C4-2B (cell line): ENCODE measurements at regions not wholly inside any gene's neighbourhood (a gene's known extent, or its start where the extent isn't known, plus 50 kb on each side); places are given as distances from the start of the nearest gene placed in this dataset.

Source experiments
- ZFX ChIP-seq: fragments of 450-650 bp; IDR thresholded peaks from 2 replicates; pipeline ENCODE4 v1.6.1; 2017
- TF ChIP-seq, protein P1 (sequence below): fragments of 450-650 bp; conservative IDR thresholded peaks from 2 replicates; pipeline ENCODE4 v1.5.1; 2017; ENCODE audit warnings: mild to moderate bottlenecking

DNA sequence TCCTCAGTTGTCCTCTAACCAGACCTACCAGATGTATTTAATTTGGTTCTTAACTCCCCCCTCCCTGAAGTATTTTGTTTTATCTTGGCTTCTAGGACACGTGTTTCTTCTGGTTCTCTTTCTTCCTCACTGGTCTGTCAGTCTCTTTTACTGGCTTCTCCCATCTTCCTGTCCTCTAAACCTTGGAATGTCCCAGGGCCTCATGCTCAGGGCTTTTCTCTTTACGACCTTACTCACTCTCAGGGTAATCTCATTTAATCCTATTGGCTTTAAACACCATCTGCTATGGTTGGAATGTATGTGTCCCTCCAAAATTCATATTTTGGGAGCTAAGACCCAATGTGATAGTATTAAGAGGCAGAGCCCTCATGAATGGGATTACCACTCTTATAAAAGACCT, 418.2 kb upstream of the PODXL start:
- TF ChIP-seq, protein P1, sequence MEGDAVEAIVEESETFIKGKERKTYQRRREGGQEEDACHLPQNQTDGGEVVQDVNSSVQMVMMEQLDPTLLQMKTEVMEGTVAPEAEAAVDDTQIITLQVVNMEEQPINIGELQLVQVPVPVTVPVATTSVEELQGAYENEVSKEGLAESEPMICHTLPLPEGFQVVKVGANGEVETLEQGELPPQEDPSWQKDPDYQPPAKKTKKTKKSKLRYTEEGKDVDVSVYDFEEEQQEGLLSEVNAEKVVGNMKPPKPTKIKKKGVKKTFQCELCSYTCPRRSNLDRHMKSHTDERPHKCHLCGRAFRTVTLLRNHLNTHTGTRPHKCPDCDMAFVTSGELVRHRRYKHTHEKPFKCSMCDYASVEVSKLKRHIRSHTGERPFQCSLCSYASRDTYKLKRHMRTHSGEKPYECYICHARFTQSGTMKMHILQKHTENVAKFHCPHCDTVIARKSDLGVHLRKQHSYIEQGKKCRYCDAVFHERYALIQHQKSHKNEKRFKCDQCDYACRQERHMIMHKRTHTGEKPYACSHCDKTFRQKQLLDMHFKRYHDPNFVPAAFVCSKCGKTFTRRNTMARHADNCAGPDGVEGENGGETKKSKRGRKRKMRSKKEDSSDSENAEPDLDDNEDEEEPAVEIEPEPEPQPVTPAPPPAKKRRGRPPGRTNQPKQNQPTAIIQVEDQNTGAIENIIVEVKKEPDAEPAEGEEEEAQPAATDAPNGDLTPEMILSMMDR, result no peak
- TF ChIP-seq ZFX, result no peak
